GM23338 (cell line): ENCODE measurements at regions not wholly inside any gene's neighbourhood (a gene's known extent, or its start where the extent isn't known, plus 50 kb on each side); places are given as distances from the start of the nearest gene placed in this dataset.

Experiments used
- ATAC-seq: fragments of 200-7000 bp; cut with Tn5 transposase; 3 replicates; pipeline ENCODE4 v1.9.1; 2020
- DNase-seq: peaks from one replicate; pipeline ENCODE4 v3.0.0-alpha.2; 2015; ENCODE audit warnings: low spot score
- H2AFZ ChIP-seq: fragments of 200-600 bp; sonication (generic); 2 replicates; pipeline ENCODE4 v1.8.0; 2016; ENCODE audit warnings: antibody characterized with exemption, mild to moderate bottlenecking, moderate library complexity
- H3F3A ChIP-seq: fragments of 200-600 bp; sonication (generic); replicated peaks from 2 replicates; pipeline ENCODE4 v1.8.0; 2017; ENCODE audit warnings: antibody characterized with exemption, mixed run types, low read depth
- H3K27ac ChIP-seq: fragments of 200-600 bp; sonication (generic); 2 replicates; pipeline ENCODE4 v1.6.1; 2016; ENCODE audit warnings: low read depth
- H3K27me3 ChIP-seq: fragments of 200-600 bp; sonication (generic); 2 replicates; pipeline ENCODE4 v1.8.0; 2016; ENCODE audit warnings: mild to moderate bottlenecking, mixed run types, moderate library complexity; ENCODE audit not compliant: insufficient read depth
- H3K36me3 ChIP-seq: fragments of 200-600 bp; sonication (generic); 2 replicates; pipeline ENCODE4 v1.8.0; 2016; ENCODE audit warnings: mild to moderate bottlenecking; ENCODE audit not compliant: insufficient read depth
- H3K4me1 ChIP-seq: fragments of 200-600 bp; sonication (generic); 2 replicates; pipeline ENCODE4 v1.8.0; 2016; ENCODE audit warnings: mild to moderate bottlenecking, moderate library complexity; ENCODE audit not compliant: insufficient read depth
- H3K4me2 ChIP-seq: fragments of 200-600 bp; sonication (generic); 2 replicates; pipeline ENCODE4 v1.7.1; 2017; ENCODE audit warnings: mixed run types
- H3K4me3 ChIP-seq: fragments of 200-600 bp; sonication (generic); 2 replicates; pipeline ENCODE4 v1.6.1; 2016; ENCODE audit warnings: mixed run types
- H3K79me2 ChIP-seq: fragments of 200-600 bp; sonication (generic); replicated peaks from 2 replicates; pipeline ENCODE4 v1.8.0; 2017; ENCODE audit warnings: mild to moderate bottlenecking; ENCODE audit not compliant: insufficient read depth
- H3K9me2 ChIP-seq: fragments of 200-600 bp; sonication (generic); 2 replicates; pipeline ENCODE4 v1.8.0; 2017; ENCODE audit not compliant: insufficient read depth
- H4K20me1 ChIP-seq: fragments of 200-600 bp; sonication (generic); replicated peaks from 2 replicates; pipeline ENCODE4 v1.8.0; 2017; ENCODE audit warnings: mild to moderate bottlenecking; ENCODE audit not compliant: insufficient read depth
- H3K27ac Mint-ChIP-seq: 2 replicates; pipeline ENCODE4 v1.8.0; 2020; ENCODE audit warnings: inconsistent platforms, mild to moderate bottlenecking, moderate library complexity, mixed read lengths
- H3K27me3 Mint-ChIP-seq: 3 replicates; pipeline ENCODE4 v1.8.0; 2022; ENCODE audit warnings: low read depth, mild to moderate bottlenecking, moderate library complexity, mixed read lengths, inconsistent platforms; ENCODE audit not compliant: insufficient read depth, poor library complexity
- H3K36me3 Mint-ChIP-seq: 3 replicates; pipeline ENCODE4 v1.8.0; 2021; ENCODE audit warnings: low read depth, mild to moderate bottlenecking, inconsistent platforms, moderate library complexity, mixed read lengths
- H3K4me1 Mint-ChIP-seq: 3 replicates; pipeline ENCODE4 v1.8.0; 2020; ENCODE audit warnings: mild to moderate bottlenecking, inconsistent platforms, mixed read lengths
- H3K4me3 Mint-ChIP-seq: 3 replicates; pipeline ENCODE4 v1.8.0; 2021; ENCODE audit warnings: moderate library complexity, mild to moderate bottlenecking, inconsistent platforms, mixed read lengths
- H3K9me3 Mint-ChIP-seq: 3 replicates; pipeline ENCODE4 v1.8.0; 2020; ENCODE audit warnings: moderate library complexity, mild to moderate bottlenecking, inconsistent platforms, mixed read lengths
- CREB1 ChIP-seq: fragments of 250-450 bp; sonication (Bioruptor Pico); IDR thresholded peaks from 2 replicates; pipeline ENCODE4 v1.5.0; 2020; ENCODE audit warnings: low read depth, mild to moderate bottlenecking, moderate library complexity
- CTCF ChIP-seq, 2 experiments: fragments of 200-600 bp in 1 of 2; sonication (generic) in 1 of 2; conservative IDR thresholded peaks; 2 replicates each; pipeline versions ENCODE4 v1.5.1 to v1.6.1; 2016 to 2017; ENCODE audit warnings: antibody characterized with exemption in 2 of 2, low read depth in 2 of 2, mild to moderate bottlenecking in 2 of 2, moderate library complexity in 1 of 2
- ETS1 ChIP-seq: IDR thresholded peaks from 2 replicates; pipeline ENCODE4 v1.6.1; 2016; ENCODE audit warnings: antibody characterized with exemption
- EZH2 ChIP-seq: fragments of 200-600 bp; sonication (generic); IDR thresholded peaks from one replicate; pipeline ENCODE4 v1.8.0; 2017; ENCODE audit warnings: antibody characterized with exemption, mild to moderate bottlenecking, low read depth; ENCODE audit not compliant: unreplicated experiment
- EZH2phosphoT487 ChIP-seq: fragments of 200-600 bp; sonication (generic); IDR thresholded peaks from one replicate; pipeline ENCODE4 v1.8.1; 2018; ENCODE audit warnings: antibody characterized with exemption; ENCODE audit not compliant: unreplicated experiment
- JUNB ChIP-seq: IDR thresholded peaks from one replicate; pipeline ENCODE4 v1.6.1; 2016; ENCODE audit warnings: antibody characterized with exemption; ENCODE audit not compliant: unreplicated experiment
- POLR2AphosphoS5 ChIP-seq: IDR thresholded peaks from 2 replicates; pipeline ENCODE4 v1.6.1; 2016; ENCODE audit warnings: antibody characterized with exemption, low read depth
- STAT1 ChIP-seq: IDR thresholded peaks from one replicate; pipeline ENCODE4 v1.6.1; 2016; ENCODE audit warnings: antibody characterized with exemption; ENCODE audit not compliant: unreplicated experiment
- ZNF114 ChIP-seq: fragments of 250-450 bp; sonication (Bioruptor Pico); IDR thresholded peaks from 2 replicates; pipeline ENCODE4 v1.5.0; 2020; ENCODE audit warnings: mild to moderate bottlenecking, moderate library complexity
- TF ChIP-seq, protein P1 (sequence below): IDR thresholded peaks from one replicate; pipeline ENCODE4 v1.6.1; 2018; ENCODE audit warnings: antibody characterized with exemption; ENCODE audit not compliant: unreplicated experiment

DNA sequence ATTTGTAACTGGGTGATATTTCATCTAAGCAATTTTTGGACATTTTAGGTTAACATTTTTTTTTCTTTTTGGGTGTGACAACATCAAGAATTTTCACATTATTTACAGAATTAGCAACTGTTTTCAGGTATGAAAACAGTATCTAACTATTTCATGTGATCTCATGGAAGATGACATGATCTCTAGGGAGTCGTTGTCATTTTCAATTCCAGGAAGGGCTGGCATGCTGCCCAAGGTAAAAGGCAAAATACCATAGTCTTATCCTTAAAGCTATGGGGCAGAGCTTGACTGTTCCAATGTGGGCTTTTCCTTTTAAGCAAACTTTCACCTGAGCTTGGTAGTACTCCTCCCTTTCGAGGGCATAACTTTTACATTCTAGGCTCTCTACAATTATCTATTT, 443.7 kb downstream of the DSEL start:
- H3K27ac ChIP-seq = no peak overlapping the region
- H3K9me2 ChIP-seq = peaks cover 5% of the 10 kb centered on the region
- TF ChIP-seq ZNF114 (CRISPR knock-in tag) = no peak
- no peak for TF ChIP-seq EZH2
- no peak for TF ChIP-seq CTCF (conservative IDR thresholded peaks at IDR 0.05; ENCODE audit: low read depth in 2 of 2)
- no peak for TF ChIP-seq ETS1
- TF ChIP-seq, protein P1, sequence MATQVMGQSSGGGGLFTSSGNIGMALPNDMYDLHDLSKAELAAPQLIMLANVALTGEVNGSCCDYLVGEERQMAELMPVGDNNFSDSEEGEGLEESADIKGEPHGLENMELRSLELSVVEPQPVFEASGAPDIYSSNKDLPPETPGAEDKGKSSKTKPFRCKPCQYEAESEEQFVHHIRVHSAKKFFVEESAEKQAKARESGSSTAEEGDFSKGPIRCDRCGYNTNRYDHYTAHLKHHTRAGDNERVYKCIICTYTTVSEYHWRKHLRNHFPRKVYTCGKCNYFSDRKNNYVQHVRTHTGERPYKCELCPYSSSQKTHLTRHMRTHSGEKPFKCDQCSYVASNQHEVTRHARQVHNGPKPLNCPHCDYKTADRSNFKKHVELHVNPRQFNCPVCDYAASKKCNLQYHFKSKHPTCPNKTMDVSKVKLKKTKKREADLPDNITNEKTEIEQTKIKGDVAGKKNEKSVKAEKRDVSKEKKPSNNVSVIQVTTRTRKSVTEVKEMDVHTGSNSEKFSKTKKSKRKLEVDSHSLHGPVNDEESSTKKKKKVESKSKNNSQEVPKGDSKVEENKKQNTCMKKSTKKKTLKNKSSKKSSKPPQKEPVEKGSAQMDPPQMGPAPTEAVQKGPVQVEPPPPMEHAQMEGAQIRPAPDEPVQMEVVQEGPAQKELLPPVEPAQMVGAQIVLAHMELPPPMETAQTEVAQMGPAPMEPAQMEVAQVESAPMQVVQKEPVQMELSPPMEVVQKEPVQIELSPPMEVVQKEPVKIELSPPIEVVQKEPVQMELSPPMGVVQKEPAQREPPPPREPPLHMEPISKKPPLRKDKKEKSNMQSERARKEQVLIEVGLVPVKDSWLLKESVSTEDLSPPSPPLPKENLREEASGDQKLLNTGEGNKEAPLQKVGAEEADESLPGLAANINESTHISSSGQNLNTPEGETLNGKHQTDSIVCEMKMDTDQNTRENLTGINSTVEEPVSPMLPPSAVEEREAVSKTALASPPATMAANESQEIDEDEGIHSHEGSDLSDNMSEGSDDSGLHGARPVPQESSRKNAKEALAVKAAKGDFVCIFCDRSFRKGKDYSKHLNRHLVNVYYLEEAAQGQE = no peak
- TF ChIP-seq CREB1 (CRISPR knock-in tag) = no peak
- H3F3A ChIP-seq = no peaks in the 10 kb centered on the region
- H3K36me3 Mint-ChIP-seq = no peaks in the 10 kb centered on the region
- H3K4me3 Mint-ChIP-seq = no peak overlapping the region
- no peak overlapping the region for H3K4me2 ChIP-seq
- H3K36me3 ChIP-seq = no peaks in the 10 kb centered on the region
- no peaks in the 10 kb centered on the region; the same call in 1 of the 2 replicates for H3K4me1 ChIP-seq
- H2AFZ ChIP-seq = no peak overlapping the region
- peaks cover 2% of the 10 kb centered on the region for H3K27me3 Mint-ChIP-seq
- H3K4me3 ChIP-seq = no peak overlapping the region
- ATAC-seq = no peak
- no peaks in the 10 kb centered on the region for H3K79me2 ChIP-seq
- no peaks in the 10 kb centered on the region for H3K27me3 ChIP-seq
- H3K4me1 Mint-ChIP-seq = peaks cover 15% of the 10 kb centered on the region
- H4K20me1 ChIP-seq = no peaks in the 10 kb centered on the region
- no peaks in the 10 kb centered on the region for H3K9me3 Mint-ChIP-seq
- no peak overlapping the region for H3K27ac Mint-ChIP-seq
- no peak for DNase-seq

GRCh38 chr18:67068608-67069007, 447.9 kb downstream of the DSEL start:
- no peaks in the 10 kb centered on the region for H3K36me3 ChIP-seq
- Mint-ChIP-seq H3K27me3 (no peaks in the 10 kb centered on the region), H3K4me3 (no peak overlapping the region), H3K27ac (no peak overlapping the region), H3K4me1 (no peaks in the 10 kb centered on the region), H3K36me3 (peaks cover 6% of the 10 kb centered on the region; the same call in 1 of the 3 replicates), H3K9me3 (peaks cover 7% of the 10 kb centered on the region; the same call in 1 of the 3 replicates)
- no peak overlapping the region for H3K4me2 ChIP-seq
- no peak for ATAC-seq
- H3K4me1 ChIP-seq = no peaks in the 10 kb centered on the region
- no peaks in the 10 kb centered on the region for H3K27me3 ChIP-seq
- H3K79me2 ChIP-seq = no peaks in the 10 kb centered on the region
- H4K20me1 ChIP-seq = no peaks in the 10 kb centered on the region
- DNase-seq = no peak
- TF ChIP-seq, protein P1 = no peak
- TF ChIP-seq POLR2AphosphoS5 (no peak), CREB1 (CRISPR knock-in tag) (no peak), STAT1 (no peak), CTCF (conservative IDR thresholded peaks at IDR 0.05; ENCODE audit: low read depth in 2 of 2) (no peak), ZNF114 (CRISPR knock-in tag) (no peak), ETS1 (no peak), JUNB (no peak), EZH2 (no peak), EZH2phosphoT487 (no peak)
- H3K4me3 ChIP-seq = no peak overlapping the region
- H3F3A ChIP-seq = no peaks in the 10 kb centered on the region
- H2AFZ ChIP-seq = no peak overlapping the region
- H3K9me2 ChIP-seq = no peaks in the 10 kb centered on the region
- no peak overlapping the region for H3K27ac ChIP-seq
